Retinal pigment epithelial cell (primary cell): ENCODE measurements at regions not wholly inside any gene's neighbourhood (a gene's known extent, or its start where the extent isn't known, plus 50 kb on each side); places are given as distances from the start of the nearest gene placed in this dataset.

ENCODE experiments used
- DNase-seq: peaks from one replicate; pipeline ENCODE4 v3.0.0-alpha.2; 2010; ENCODE audit warnings: low read depth
- H3K4me3 ChIP-seq: 2 replicates; pipeline ENCODE4 v1.5.1; 2011; ENCODE audit warnings: mild to moderate bottlenecking, low read length, control low read depth, moderate library complexity
- CTCF ChIP-seq: conservative IDR thresholded peaks from 2 replicates; pipeline ENCODE4 v1.5.1; 2011; ENCODE audit warnings: low read depth, low read length, control low read depth, inconsistent platforms

DNA sequence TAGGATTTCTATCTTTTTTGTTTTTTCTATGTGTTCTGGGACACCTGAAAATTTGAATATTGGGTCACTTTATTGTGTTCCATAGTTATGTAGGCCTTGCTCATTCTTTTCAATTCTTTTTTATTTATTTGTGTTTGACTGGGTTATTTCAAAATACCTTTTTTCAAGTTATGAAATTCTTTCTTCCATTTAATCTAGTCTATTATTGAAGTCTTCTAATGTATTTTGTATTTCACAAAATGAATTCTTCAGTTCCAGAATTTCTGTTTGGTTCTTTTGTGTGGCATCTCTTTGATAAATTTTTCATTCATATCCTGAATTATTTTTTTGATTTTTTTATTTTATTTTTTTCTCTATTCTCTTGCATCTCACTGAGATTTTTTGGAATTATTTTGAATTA lies 628.8 kb downstream of the NR2F1-AS1 start:
- no peak for TF ChIP-seq CTCF
- H3K4me3 ChIP-seq, result no peak overlapping the region
- DNase-seq, result no peak

DNA sequence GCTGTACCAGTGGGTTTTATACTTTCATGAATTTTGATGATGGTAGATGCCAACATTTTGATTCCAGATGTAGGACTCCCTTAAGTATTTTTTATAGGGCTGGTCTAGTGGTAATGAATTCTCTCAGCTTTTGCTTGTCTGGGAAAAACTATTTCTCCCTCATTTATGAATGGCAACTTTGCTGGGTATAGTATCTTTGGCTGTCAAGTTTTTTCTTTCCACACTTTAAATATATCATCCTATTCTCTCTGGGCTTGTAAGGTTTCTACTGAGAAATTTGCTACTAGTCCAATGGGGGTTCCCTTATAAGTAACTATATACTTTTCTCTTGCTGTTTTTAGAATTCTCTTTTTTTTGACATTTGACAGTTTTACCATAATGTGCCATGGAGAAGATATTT lies 629.3 kb downstream of the NR2F1-AS1 start:
- no peak for TF ChIP-seq CTCF
- DNase-seq, result no peak
- H3K4me3 ChIP-seq, result no peak overlapping the region

GRCh38 chr5:92946546-92946945 lies 634.5 kb downstream of the NR2F1-AS1 start:
- no peak overlapping the region for H3K4me3 ChIP-seq
- no peak for DNase-seq
- TF ChIP-seq CTCF, result no peak

- no peak for DNase-seq
Observed at GRCh38 chr5:92945605-92946097, 635.4 kb downstream of the NR2F1-AS1 start.

DNA sequence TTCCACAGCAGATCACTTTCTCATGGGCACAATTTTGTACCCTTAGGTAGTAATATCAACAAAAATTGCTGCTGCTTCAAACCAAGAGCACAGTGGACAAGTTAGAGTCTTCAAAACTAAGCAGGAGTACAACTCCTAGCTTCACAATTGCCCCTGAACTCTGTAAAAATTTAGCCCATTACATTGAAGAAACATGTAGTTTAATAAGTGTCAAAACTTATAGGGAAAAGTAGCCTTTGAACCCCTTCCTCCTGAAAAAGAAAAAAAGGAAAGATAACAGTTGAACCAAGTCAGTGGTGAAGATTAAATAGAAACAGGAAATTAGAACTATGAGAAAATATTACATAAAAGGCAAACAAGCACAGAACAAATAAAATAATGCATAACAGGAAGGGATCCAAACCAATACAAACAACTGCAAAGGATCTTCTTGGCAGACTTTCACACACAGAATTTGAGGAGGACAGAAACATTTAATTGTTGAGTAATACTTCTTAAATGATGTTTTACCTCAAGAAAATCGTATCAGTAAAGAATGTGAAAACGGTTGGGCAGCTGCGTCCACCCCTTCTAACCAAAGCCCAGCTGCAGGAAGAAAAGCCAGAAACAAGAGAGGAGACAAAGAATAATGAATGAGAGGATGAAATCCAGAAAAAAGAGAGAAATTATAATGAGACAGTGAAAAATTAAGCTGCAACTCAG lies 636.0 kb downstream of the NR2F1-AS1 start:
- no peak for TF ChIP-seq CTCF
- no peak overlapping the region for H3K4me3 ChIP-seq
- no peak for DNase-seq

More at GRCh38 chr5:92945605-92946097, 635.4 kb downstream of the NR2F1-AS1 start:
- no peak overlapping the region for H3K4me3 ChIP-seq
- TF ChIP-seq CTCF, result no peak

DNA sequence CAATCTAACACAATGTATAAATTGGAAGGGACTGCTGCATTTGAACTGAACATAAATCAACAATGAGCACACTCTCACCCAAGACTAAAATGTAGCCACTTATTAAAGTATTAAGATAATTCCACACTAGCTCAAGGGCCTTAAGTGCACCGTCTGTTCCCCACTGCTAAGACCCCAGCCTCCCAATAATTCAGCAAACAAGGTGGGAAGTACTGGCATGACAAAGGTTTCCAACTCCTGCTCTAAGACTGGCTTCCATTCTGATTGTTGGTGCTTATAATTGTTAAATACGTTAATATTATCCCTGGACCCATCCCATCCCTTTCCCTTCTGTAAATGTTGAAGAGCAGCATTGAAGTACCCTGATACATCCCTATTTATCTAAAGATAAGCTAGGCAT lies 636.7 kb downstream of the NR2F1-AS1 start:
- no peak for TF ChIP-seq CTCF
- H3K4me3 ChIP-seq, result no peak overlapping the region
- DNase-seq, result no peak

GRCh38 chr5:92942762-92943161 lies 638.3 kb downstream of the NR2F1-AS1 start:
- DNase-seq, result no peak
- no peak for TF ChIP-seq CTCF
- H3K4me3 ChIP-seq, result no peak overlapping the region
